DND-41 (cell line): ENCODE measurements at regions not wholly inside any gene's neighbourhood (a gene's known extent, or its start where the extent isn't known, plus 50 kb on each side); places are given as distances from the start of the nearest gene placed in this dataset.

Experiments
- EZH2 ChIP-seq: IDR thresholded peaks from 3 replicates; pipeline ENCODE4 v1.6.1; 2012; ENCODE audit warnings: borderline replicate concordance, low read depth, mild to moderate bottlenecking, moderate library complexity, low read length, inconsistent platforms; ENCODE audit not compliant: severe bottlenecking
- TF ChIP-seq, protein P1 (sequence below): IDR thresholded peaks from 2 replicates; pipeline ENCODE4 v1.5.1; 2012; ENCODE audit warnings: borderline replicate concordance, low read length, moderate library complexity, mild to moderate bottlenecking; ENCODE audit not compliant: poor library complexity, severe bottlenecking; ENCODE audit errors: extremely low read depth

DNA sequence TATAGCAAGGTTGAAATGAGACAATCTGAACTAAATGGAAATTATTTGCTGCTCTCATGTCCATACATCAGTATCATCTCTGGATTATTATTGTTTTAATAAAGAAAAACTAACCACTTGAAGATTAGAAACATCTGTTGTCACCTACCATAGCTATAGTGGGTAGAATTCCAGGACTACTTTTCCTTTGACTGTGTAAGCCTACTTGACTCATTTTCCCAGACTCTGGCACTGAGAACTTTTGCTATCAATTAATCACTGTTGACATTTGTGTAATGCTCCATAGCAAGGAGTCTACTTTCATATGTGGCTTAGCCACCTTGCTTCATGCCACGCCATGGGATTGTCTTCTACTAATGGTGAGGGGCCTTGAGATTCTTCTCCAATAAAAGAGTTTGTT is 59.9 kb upstream of the ARRDC3 start:
- TF ChIP-seq, protein P1, sequence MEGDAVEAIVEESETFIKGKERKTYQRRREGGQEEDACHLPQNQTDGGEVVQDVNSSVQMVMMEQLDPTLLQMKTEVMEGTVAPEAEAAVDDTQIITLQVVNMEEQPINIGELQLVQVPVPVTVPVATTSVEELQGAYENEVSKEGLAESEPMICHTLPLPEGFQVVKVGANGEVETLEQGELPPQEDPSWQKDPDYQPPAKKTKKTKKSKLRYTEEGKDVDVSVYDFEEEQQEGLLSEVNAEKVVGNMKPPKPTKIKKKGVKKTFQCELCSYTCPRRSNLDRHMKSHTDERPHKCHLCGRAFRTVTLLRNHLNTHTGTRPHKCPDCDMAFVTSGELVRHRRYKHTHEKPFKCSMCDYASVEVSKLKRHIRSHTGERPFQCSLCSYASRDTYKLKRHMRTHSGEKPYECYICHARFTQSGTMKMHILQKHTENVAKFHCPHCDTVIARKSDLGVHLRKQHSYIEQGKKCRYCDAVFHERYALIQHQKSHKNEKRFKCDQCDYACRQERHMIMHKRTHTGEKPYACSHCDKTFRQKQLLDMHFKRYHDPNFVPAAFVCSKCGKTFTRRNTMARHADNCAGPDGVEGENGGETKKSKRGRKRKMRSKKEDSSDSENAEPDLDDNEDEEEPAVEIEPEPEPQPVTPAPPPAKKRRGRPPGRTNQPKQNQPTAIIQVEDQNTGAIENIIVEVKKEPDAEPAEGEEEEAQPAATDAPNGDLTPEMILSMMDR: no peak
- no peak for TF ChIP-seq EZH2
